Tibial nerve (tissue), 4 donors: ENCODE measurements at regions not wholly inside any gene's neighbourhood (a gene's known extent, or its start where the extent isn't known, plus 50 kb on each side); places are given as distances from the start of the nearest gene placed in this dataset.

ENCODE experiments used
- DNase-seq, 2 donors: peaks; one replicate each; pipeline ENCODE4 v3.0.0-alpha.2; 2019; ENCODE audit warnings: low spot score in 2 of 2
- H3K27ac ChIP-seq, 4 donors: fragments of 200-600 bp; sonication (generic) in 3 of 4; one replicate each; pipeline ENCODE4 v1.5.1; 2017 to 2019; ENCODE audit warnings: mild to moderate bottlenecking in 1 of 4
- H3K27me3 ChIP-seq, 2 donors: fragments of 200-600 bp; sonication (generic) in 1 of 2; one replicate each; pipeline versions ENCODE4 v1.5.1 to v1.6.0; 2017 to 2019
- H3K36me3 ChIP-seq, 3 donors: fragments of 200-600 bp; sonication (generic); one replicate each; pipeline ENCODE4 v1.5.1; 2018 to 2019
- H3K4me1 ChIP-seq, 4 donors: fragments of 200-600 bp; sonication (generic) in 3 of 4; one replicate each; pipeline ENCODE4 v1.5.1; 2017 to 2019
- H3K4me3 ChIP-seq, 4 donors: fragments of 200-600 bp; sonication (generic) in 3 of 4; one replicate each; pipeline ENCODE4 v1.5.1; 2017 to 2019; ENCODE audit warnings: mild to moderate bottlenecking in 1 of 4, moderate library complexity in 1 of 4
- H3K9me3 ChIP-seq, 4 donors: fragments of 200-600 bp; sonication (generic) in 3 of 4; one replicate each; pipeline ENCODE4 v1.5.1; 2017 to 2019
- EP300 ChIP-seq, 2 donors: sonication (generic); formaldehyde crosslinking; IDR thresholded peaks; one replicate each; pipeline ENCODE4 v1.6.1; 2017; ENCODE audit warnings: antibody characterized with exemption in 2 of 2, mild to moderate bottlenecking in 1 of 2
- POLR2A ChIP-seq, 2 donors: fragments of 450-650 bp; IDR thresholded peaks; one replicate each; pipeline ENCODE4 v1.6.1; 2017; ENCODE audit warnings: antibody characterized with exemption in 2 of 2, mild to moderate bottlenecking in 2 of 2, moderate library complexity in 2 of 2
- WGBS, 2 donors: methylation state at CpG; one replicate each; pipeline ENCODE4 v1.1.5; 2018; 5-methylcytosine and 5-hydroxymethylcytosine counted together
- TF ChIP-seq, protein P1 (sequence below), 5 experiments: fragments of 200-600 bp in 3 of 5; fragments of 450-650 bp in 2 of 5; sonication (generic) in 3 of 5; IDR thresholded peaks; one replicate each; pipeline ENCODE4 v1.5.1; 2016 to 2019; ENCODE audit warnings: antibody characterized with exemption in 5 of 5, mild to moderate bottlenecking in 3 of 5, moderate library complexity in 2 of 5

DNA sequence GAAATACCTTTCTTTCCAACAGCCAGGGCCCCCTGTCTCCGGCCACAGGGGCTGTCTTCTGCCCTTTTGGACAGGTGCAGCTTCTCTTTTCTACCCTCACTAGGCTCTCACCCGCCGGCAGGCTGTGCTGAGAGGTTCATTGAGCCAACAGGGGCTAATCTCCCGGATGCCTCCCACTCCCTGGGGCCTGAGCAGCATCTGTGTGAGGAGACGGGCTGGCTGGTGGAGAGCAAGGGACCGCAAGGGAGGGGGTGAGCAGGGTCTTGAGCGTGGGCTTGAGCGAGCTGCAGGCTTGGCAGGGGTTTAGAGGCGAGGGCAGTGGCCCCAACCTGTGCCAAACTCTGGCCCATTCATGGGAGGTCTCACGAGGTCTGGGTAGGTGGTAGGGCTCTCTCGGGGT, 56.5 kb upstream of the CST7 start:
- no peak overlapping the region for H3K4me3 ChIP-seq
- no peaks in the 10 kb centered on the region for H3K27me3 ChIP-seq
- peaks cover 0 to 2% (median 0%) of the 10 kb centered on the region in 4 donors for H3K9me3 ChIP-seq
- TF ChIP-seq, protein P1, sequence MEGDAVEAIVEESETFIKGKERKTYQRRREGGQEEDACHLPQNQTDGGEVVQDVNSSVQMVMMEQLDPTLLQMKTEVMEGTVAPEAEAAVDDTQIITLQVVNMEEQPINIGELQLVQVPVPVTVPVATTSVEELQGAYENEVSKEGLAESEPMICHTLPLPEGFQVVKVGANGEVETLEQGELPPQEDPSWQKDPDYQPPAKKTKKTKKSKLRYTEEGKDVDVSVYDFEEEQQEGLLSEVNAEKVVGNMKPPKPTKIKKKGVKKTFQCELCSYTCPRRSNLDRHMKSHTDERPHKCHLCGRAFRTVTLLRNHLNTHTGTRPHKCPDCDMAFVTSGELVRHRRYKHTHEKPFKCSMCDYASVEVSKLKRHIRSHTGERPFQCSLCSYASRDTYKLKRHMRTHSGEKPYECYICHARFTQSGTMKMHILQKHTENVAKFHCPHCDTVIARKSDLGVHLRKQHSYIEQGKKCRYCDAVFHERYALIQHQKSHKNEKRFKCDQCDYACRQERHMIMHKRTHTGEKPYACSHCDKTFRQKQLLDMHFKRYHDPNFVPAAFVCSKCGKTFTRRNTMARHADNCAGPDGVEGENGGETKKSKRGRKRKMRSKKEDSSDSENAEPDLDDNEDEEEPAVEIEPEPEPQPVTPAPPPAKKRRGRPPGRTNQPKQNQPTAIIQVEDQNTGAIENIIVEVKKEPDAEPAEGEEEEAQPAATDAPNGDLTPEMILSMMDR (IDR thresholded peaks at IDR 0.05), result no peak
- TF ChIP-seq EP300 (IDR thresholded peaks at IDR 0.05), result no peak
- no peak for TF ChIP-seq POLR2A (IDR thresholded peaks at IDR 0.05)
- DNase-seq, result no peak
- H3K4me1 ChIP-seq, result no peaks in the 10 kb centered on the region
- H3K36me3 ChIP-seq, result no peaks in the 10 kb centered on the region
- 88 to 93% methylated on average over 10 to 11 of the region's 11 CpGs for WGBS, 2 donors
- no peak overlapping the region for H3K27ac ChIP-seq

DNA sequence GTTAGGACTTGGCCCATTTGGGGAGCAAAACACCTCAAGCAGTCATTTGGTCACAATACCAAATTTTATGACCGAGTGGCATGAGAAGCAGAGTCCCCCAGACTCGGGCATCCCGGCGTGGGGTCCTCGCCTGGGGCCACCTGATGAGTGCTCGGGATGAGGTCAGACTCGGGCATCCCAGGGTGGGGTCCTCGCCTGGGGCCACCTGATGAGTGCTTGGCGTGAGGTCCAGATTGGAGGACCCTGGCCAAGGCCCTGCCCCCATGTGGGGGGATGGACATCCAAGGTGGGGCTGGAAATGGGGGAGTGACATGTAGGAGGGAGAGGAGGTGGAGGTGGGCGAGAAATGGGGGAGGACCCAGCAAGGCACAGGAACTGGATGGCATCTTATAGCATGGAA, 56.1 kb upstream of the CST7 start:
- TF ChIP-seq, protein P1 (IDR thresholded peaks at IDR 0.05), result no peak
- no peak for TF ChIP-seq EP300 (IDR thresholded peaks at IDR 0.05)
- TF ChIP-seq POLR2A (IDR thresholded peaks at IDR 0.05), result no peak
- 80 to 97% methylated on average over 7 to 9 of the region's 10 CpGs for WGBS, 2 donors
- H3K9me3 ChIP-seq, result peaks cover 0 to 6% (median 0%) of the 10 kb centered on the region in 4 donors
- H3K4me1 ChIP-seq, result no peaks in the 10 kb centered on the region
- no peak for DNase-seq
- H3K27ac ChIP-seq, result no peak overlapping the region
- H3K4me3 ChIP-seq, result no peak overlapping the region
- no peaks in the 10 kb centered on the region for H3K36me3 ChIP-seq
- H3K27me3 ChIP-seq, result no peaks in the 10 kb centered on the region

DNA sequence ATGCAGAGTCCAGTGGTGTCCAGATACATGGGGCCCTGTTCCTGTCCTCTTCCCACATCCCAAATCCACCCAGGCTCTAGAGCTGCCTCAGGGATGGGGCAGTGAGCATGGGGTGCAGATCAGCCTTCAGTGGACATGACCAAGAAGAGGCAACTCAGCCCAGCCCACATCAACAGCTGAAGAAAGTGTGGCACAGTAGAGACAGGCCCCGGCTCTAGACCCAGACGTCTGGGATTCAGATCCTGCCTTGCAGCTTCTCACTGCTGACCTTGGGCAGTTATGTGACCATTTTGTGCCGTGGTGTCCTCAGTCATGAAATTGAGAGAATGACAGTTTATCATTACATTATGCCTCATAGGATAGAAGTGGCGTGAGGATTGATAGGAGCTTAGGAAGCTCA, 54.6 kb upstream of the CST7 start:
- WGBS, 2 donors, result 78 to 87% methylated on average over 3 to 4 of the region's 4 CpGs
- H3K9me3 ChIP-seq, result peaks cover 0 to 22% (median 0%) of the 10 kb centered on the region in 4 donors
- no peaks in the 10 kb centered on the region for H3K4me1 ChIP-seq
- no peak overlapping the region for H3K27ac ChIP-seq
- no peak for DNase-seq
- H3K4me3 ChIP-seq, result no peak overlapping the region
- no peaks in the 10 kb centered on the region for H3K36me3 ChIP-seq
- no peaks in the 10 kb centered on the region for H3K27me3 ChIP-seq
- no peak for TF ChIP-seq EP300 (IDR thresholded peaks at IDR 0.05)

DNA sequence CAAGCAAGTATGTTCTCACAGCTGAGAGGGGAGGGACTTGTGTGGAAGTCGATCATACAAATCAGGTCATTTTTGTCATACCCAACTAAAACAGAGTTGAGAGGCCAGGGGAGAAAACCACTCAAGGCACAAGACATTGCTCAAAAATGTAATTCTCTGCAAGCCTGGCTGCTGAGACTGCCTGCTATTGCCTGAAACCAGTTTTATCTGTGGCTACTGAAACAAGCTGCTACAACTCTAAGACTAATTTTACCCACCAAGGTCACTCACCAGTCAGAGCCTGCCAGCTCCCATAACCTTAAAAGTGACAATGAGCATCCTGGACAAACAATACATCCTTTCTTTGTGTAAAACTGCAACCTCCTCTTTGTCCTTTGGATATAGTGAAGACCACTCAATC, 54.1 kb upstream of the CST7 start:
- no peak for TF ChIP-seq EP300 (IDR thresholded peaks at IDR 0.05)
- no peak for TF ChIP-seq POLR2A (IDR thresholded peaks at IDR 0.05)
- TF ChIP-seq, protein P1 (IDR thresholded peaks at IDR 0.05), result no peak
- no peak for DNase-seq
- 64 to 84% methylated on average over 1 of the region's 1 CpG for WGBS, 2 donors
- peaks cover 0 to 27% (median 0%) of the 10 kb centered on the region in 4 donors for H3K9me3 ChIP-seq
- H3K4me1 ChIP-seq, result no peaks in the 10 kb centered on the region
- no peaks in the 10 kb centered on the region for H3K27me3 ChIP-seq
- H3K4me3 ChIP-seq, result no peak overlapping the region
- H3K36me3 ChIP-seq, result no peaks in the 10 kb centered on the region
- no peak overlapping the region for H3K27ac ChIP-seq

DNA sequence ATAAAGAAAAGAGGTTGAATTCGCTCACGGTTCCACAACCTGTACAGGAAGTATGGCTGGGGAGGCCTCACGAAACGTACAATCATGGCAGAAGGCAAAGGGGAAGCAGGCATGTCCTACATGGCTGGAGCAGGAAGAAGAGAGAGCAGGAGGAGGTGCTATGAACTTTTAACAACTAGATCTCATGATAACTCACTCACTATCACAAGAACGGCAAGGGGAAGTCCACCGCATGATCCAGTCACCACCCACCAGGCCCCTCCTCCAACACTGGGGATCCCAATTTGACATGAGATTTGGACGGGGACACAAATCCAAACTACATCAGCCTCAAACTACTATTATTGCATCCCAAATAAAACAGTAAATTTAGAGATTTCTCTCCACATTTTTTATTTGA, 53.6 kb upstream of the CST7 start:
- TF ChIP-seq, protein P1 (IDR thresholded peaks at IDR 0.05), result no peak
- TF ChIP-seq EP300 (IDR thresholded peaks at IDR 0.05) (no peak), POLR2A (IDR thresholded peaks at IDR 0.05) (no peak)
- no peak overlapping the region for H3K27ac ChIP-seq
- H3K4me3 ChIP-seq, result no peak overlapping the region
- 59 to 78% methylated on average over 7 of the region's 7 CpGs for WGBS, 2 donors
- no peaks in the 10 kb centered on the region for H3K27me3 ChIP-seq
- H3K36me3 ChIP-seq, result no peaks in the 10 kb centered on the region
- peaks cover 0 to 31% (median 0%) of the 10 kb centered on the region in 4 donors for H3K9me3 ChIP-seq
- DNase-seq, result no peak
- H3K4me1 ChIP-seq, result no peaks in the 10 kb centered on the region
